Stimulated activated CD8-positive, alpha-beta memory T cell treated with anti-CD3 and anti-CD28 coated beads, Interleukin-7, amount 100 ng/mL, for 24 hours (primary cell): ENCODE measurements at regions not wholly inside any gene's neighbourhood (a gene's known extent, or its start where the extent isn't known, plus 50 kb on each side); places are given as distances from the start of the nearest gene placed in this dataset.

ENCODE experiments used
- DNase-seq: peaks from one replicate; pipeline ENCODE4 v3.0.0-alpha.2; 2020; ENCODE audit warnings: low read depth

- DNase-seq, result no peak
Measured at GRCh38 chr13:30126903-30127428, 180.4 kb downstream of the KATNAL1 start.

- DNase-seq, result no peak
Measured at GRCh38 chr13:30125422-30126073, 181.8 kb downstream of the KATNAL1 start.

- no peak for DNase-seq
Measured at GRCh38 chr13:30124131-30124768, 183.1 kb downstream of the KATNAL1 start.

GRCh38 chr13:30123575-30123974, 183.8 kb downstream of the KATNAL1 start:
- no peak for DNase-seq

- no peak for DNase-seq
Measured at GRCh38 chr13:30121666-30122065, 185.7 kb downstream of the KATNAL1 start.

- no peak for DNase-seq
Measured at GRCh38 chr13:30121244-30121643, 186.1 kb downstream of the KATNAL1 start.

GRCh38 chr13:30120133-30120822, 187.1 kb downstream of the KATNAL1 start:
- DNase-seq, result no peak

GRCh38 chr13:30119476-30119875, 187.9 kb downstream of the KATNAL1 start:
- DNase-seq, result no peak

- DNase-seq, result no peak
Measured at GRCh38 chr13:30116379-30116778, 191.0 kb downstream of the KATNAL1 start.

- DNase-seq, result no peak
Measured at GRCh38 chr13:30115257-30115600, 192.1 kb downstream of the KATNAL1 start.

- DNase-seq, result peak; percentile 91
Measured at GRCh38 chr13:30114571-30115256, 192.6 kb downstream of the KATNAL1 start.

- DNase-seq, result no peak
Measured at GRCh38 chr13:30113983-30114570, 193.3 kb downstream of the KATNAL1 start.

- DNase-seq, result no peak
Measured at GRCh38 chr13:30113551-30113950, 193.8 kb downstream of the KATNAL1 start.

GRCh38 chr13:30112602-30113435, 194.5 kb downstream of the KATNAL1 start:
- peak; percentile 59 for DNase-seq

- no peak for DNase-seq
Measured at GRCh38 chr13:30111810-30112209, 195.5 kb downstream of the KATNAL1 start.

- DNase-seq, result no peak
Measured at GRCh38 chr13:30110301-30111070, 196.9 kb downstream of the KATNAL1 start.

- no peak for DNase-seq
Measured at GRCh38 chr13:30109471-30110135, 197.7 kb downstream of the KATNAL1 start.

GRCh38 chr13:30108913-30109237, 198.5 kb downstream of the KATNAL1 start:
- DNase-seq, result no peak

- no peak for DNase-seq
Measured at GRCh38 chr13:30108216-30108912, 199.0 kb downstream of the KATNAL1 start.
